Parathyroid adenoma (tissue), 2 donors: ENCODE measurements at regions not wholly inside any gene's neighbourhood (a gene's known extent, or its start where the extent isn't known, plus 50 kb on each side); places are given as distances from the start of the nearest gene placed in this dataset.

Source experiments
- H2AFZ ChIP-seq: fragments of 300-600 bp; sonication (generic); one replicate; pipeline ENCODE4 v1.7.0; 2017; ENCODE audit warnings: antibody characterized with exemption, mild to moderate bottlenecking
- H3K27ac ChIP-seq: fragments of 300-600 bp; sonication (generic); one replicate; pipeline ENCODE4 v1.7.0; 2017
- H3K27me3 ChIP-seq: fragments of 300-600 bp; sonication (generic); one replicate; pipeline ENCODE4 v1.7.0; 2017; ENCODE audit warnings: low read length; ENCODE audit not compliant: control insufficient read depth, insufficient read depth
- H3K36me3 ChIP-seq: fragments of 300-600 bp; sonication (generic); one replicate; pipeline ENCODE4 v1.7.0; 2017; ENCODE audit warnings: low read length; ENCODE audit not compliant: control insufficient read depth, insufficient read depth
- H3K4me1 ChIP-seq: fragments of 300-600 bp; sonication (generic); one replicate; pipeline ENCODE4 v1.7.0; 2017; ENCODE audit warnings: control low read depth
- H3K4me2 ChIP-seq: fragments of 300-600 bp; sonication (generic); one replicate; pipeline ENCODE4 v1.7.0; 2017; ENCODE audit warnings: low read length
- H3K4me3 ChIP-seq: fragments of 300-600 bp; sonication (generic); one replicate; pipeline ENCODE4 v1.7.0; 2017; ENCODE audit warnings: low read depth, low read length
- H3K79me2 ChIP-seq: fragments of 300-600 bp; sonication (generic); one replicate; pipeline ENCODE4 v1.7.0; 2017; ENCODE audit warnings: control low read depth
- H3K9ac ChIP-seq: fragments of 300-600 bp; sonication (generic); one replicate; pipeline ENCODE4 v1.7.0; 2017; ENCODE audit warnings: mild to moderate bottlenecking
- H3K9me3 ChIP-seq: fragments of 300-600 bp; sonication (generic); one replicate; pipeline ENCODE4 v1.7.0; 2017; ENCODE audit warnings: low read length; ENCODE audit not compliant: control insufficient read depth
- CTCF ChIP-seq: fragments of 300-600 bp; sonication (generic); IDR thresholded peaks from one replicate; pipeline ENCODE4 v1.7.0; 2017; ENCODE audit warnings: antibody characterized with exemption, mild to moderate bottlenecking
- donor health status: primary hyperparathyroidism.

DNA sequence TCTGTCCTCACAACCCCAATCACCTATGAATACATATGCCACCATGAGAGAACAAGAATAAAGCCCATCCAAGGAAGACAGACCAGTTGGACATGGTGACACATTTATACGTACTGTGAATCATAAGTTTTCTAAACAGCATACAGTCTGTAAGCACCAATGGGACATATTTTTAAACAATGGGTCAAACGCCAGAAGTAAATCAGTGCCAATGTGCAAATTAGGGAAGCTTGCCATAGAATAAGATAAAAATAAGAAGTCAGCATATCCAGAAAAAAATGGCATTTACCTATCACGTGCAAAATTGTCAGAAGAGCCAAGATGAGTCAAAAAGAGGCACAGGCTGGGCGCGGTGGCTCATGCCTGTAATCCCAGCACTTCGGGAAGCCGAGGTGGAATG is 910.4 kb downstream of the SORCS1 start:
- H3K27ac ChIP-seq, result no peak overlapping the region

DNA sequence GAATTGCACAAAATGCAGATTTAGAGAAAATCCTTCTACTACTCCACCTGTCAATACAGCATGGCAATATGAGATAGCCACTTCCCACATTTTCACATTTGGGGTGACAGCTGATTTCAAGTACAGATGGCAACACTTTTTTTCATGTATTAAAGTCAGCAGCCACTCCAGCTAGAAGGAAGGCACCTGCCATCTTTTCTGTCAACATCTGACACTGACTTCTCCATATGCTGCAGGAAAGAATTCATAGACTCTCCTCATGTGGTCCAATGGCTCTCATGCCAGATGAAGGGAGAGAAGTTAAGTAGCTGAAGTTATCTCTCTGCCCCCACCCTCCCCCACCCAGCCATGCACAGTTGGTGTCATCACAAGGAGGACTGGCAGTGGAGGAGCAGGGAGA is 912.0 kb downstream of the SORCS1 start:
- no peaks in the 10 kb centered on the region for H3K4me1 ChIP-seq
- no peak overlapping the region for H2AFZ ChIP-seq
- H3K27me3 ChIP-seq, result no peaks in the 10 kb centered on the region
- no peaks in the 10 kb centered on the region for H3K9me3 ChIP-seq
- no peak overlapping the region for H3K9ac ChIP-seq
- H3K27ac ChIP-seq, result no peak overlapping the region
- H3K4me3 ChIP-seq, result no peak overlapping the region
- no peaks in the 10 kb centered on the region for H3K36me3 ChIP-seq
- TF ChIP-seq CTCF, result no peak
- no peaks in the 10 kb centered on the region for H3K79me2 ChIP-seq
- H3K4me2 ChIP-seq, result no peak overlapping the region

More for the DNA sequence above, 910.4 kb downstream of the SORCS1 start:
- Histone ChIP-seq H3K9ac (no peak overlapping the region), H3K27me3 (no peaks in the 10 kb centered on the region), H3K4me3 (no peak overlapping the region), H2AFZ (no peak overlapping the region), H3K4me1 (no peaks in the 10 kb centered on the region), H3K9me3 (no peaks in the 10 kb centered on the region), H3K36me3 (no peaks in the 10 kb centered on the region), H3K79me2 (no peaks in the 10 kb centered on the region), H3K4me2 (no peak overlapping the region)
- no peak for TF ChIP-seq CTCF

- TF ChIP-seq CTCF, result no peak
- Histone ChIP-seq H3K79me2 (no peaks in the 10 kb centered on the region), H3K9ac (no peak overlapping the region), H3K4me1 (no peaks in the 10 kb centered on the region), H3K27me3 (no peaks in the 10 kb centered on the region), H3K9me3 (no peaks in the 10 kb centered on the region), H3K27ac (no peak overlapping the region), H2AFZ (no peak overlapping the region), H3K4me3 (no peak overlapping the region), H3K4me2 (no peak overlapping the region), H3K36me3 (no peaks in the 10 kb centered on the region)
Observed at GRCh38 chr10:106251573-106251972, 912.9 kb downstream of the SORCS1 start.

- no peak overlapping the region for H3K9ac ChIP-seq
- H3K9me3 ChIP-seq, result no peaks in the 10 kb centered on the region
- no peaks in the 10 kb centered on the region for H3K79me2 ChIP-seq
- H3K4me1 ChIP-seq, result no peaks in the 10 kb centered on the region
- no peak overlapping the region for H3K4me3 ChIP-seq
- H3K27ac ChIP-seq, result no peak overlapping the region
- no peak overlapping the region for H2AFZ ChIP-seq
- no peak overlapping the region for H3K4me2 ChIP-seq
- TF ChIP-seq CTCF, result no peak
- no peaks in the 10 kb centered on the region for H3K27me3 ChIP-seq
- no peaks in the 10 kb centered on the region for H3K36me3 ChIP-seq
Observed at GRCh38 chr10:106242301-106242700, 922.2 kb downstream of the SORCS1 start.

DNA sequence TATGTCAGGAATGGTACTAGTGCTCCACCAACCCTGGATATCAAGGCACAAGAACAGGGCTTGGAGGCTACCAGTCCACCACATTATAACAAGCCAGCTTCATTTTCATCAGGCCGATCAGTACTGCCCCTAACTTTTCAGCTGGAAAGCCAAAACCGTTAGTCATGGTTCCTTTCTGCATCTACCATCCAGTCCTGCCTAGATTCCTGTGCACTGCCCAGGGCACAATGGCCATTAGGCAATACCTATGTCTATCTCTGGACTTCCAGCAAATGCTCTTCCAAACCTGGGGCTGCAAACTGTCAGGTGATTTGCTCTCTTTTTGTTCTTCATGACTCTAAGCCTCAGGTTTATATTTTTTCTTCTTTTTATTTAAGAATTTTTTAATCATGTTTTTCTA is 937.7 kb downstream of the SORCS1 start:
- Histone ChIP-seq H3K27ac (no peak overlapping the region), H3K4me1 (no peaks in the 10 kb centered on the region), H3K9me3 (no peaks in the 10 kb centered on the region), H3K36me3 (no peaks in the 10 kb centered on the region), H3K27me3 (no peaks in the 10 kb centered on the region), H3K9ac (no peak overlapping the region), H2AFZ (no peak overlapping the region), H3K4me3 (no peak overlapping the region), H3K4me2 (no peak overlapping the region), H3K79me2 (no peaks in the 10 kb centered on the region)
- TF ChIP-seq CTCF, result no peak
